Trophoblast cell (in vitro differentiated cells and primary cell): ENCODE measurements at regions not wholly inside any gene's neighbourhood (a gene's known extent, or its start where the extent isn't known, plus 50 kb on each side); places are given as distances from the start of the nearest gene placed in this dataset.

Experiments used
- DNase-seq, 2 donors: peaks; one replicate each; pipeline ENCODE4 v3.0.0-alpha.2; 2016
- H2AFZ ChIP-seq: 2 replicates; pipeline ENCODE4 v1.6.1; 2013; ENCODE audit warnings: low read length, moderate library complexity, mild to moderate bottlenecking; ENCODE audit not compliant: insufficient read depth, poor library complexity
- H2AK5ac ChIP-seq: 2 replicates; pipeline ENCODE4 v1.6.1; 2013; ENCODE audit warnings: mild to moderate bottlenecking, low read length
- H2BK120ac ChIP-seq: 2 replicates; pipeline ENCODE4 v1.6.1; 2013; ENCODE audit warnings: low read length, mild to moderate bottlenecking, moderate library complexity; ENCODE audit not compliant: insufficient read depth, poor library complexity
- H2BK12ac ChIP-seq: 2 replicates; pipeline ENCODE4 v1.6.1; 2013; ENCODE audit warnings: mild to moderate bottlenecking, low read length, moderate library complexity
- H2BK5ac ChIP-seq: 2 replicates; pipeline ENCODE4 v1.6.1; 2013; ENCODE audit warnings: low read length, low read depth, moderate library complexity, mild to moderate bottlenecking; ENCODE audit not compliant: poor library complexity
- H3K14ac ChIP-seq: 2 replicates; pipeline ENCODE4 v1.6.1; 2013; ENCODE audit warnings: mild to moderate bottlenecking, low read length
- H3K18ac ChIP-seq: 2 replicates; pipeline ENCODE4 v1.6.1; 2013; ENCODE audit warnings: mild to moderate bottlenecking, low read length
- H3K23ac ChIP-seq: 2 replicates; pipeline ENCODE4 v1.6.1; 2013; ENCODE audit warnings: low read length
- H3K27ac ChIP-seq: 2 replicates; pipeline ENCODE4 v1.5.1; 2013; ENCODE audit warnings: low read depth, mild to moderate bottlenecking, inconsistent platforms, low read length, moderate library complexity
- H3K27me3 ChIP-seq: 2 replicates; pipeline ENCODE4 v1.6.1; 2013; ENCODE audit warnings: inconsistent platforms, mild to moderate bottlenecking, low read length, moderate library complexity; ENCODE audit not compliant: insufficient read depth
- H3K36me3 ChIP-seq, 2 experiments: 1 replicate in 1 of 2; 2 replicates in 1 of 2; pipeline ENCODE4 v1.6.1; 2013; ENCODE audit warnings: low read length in 2 of 2, mild to moderate bottlenecking in 2 of 2, moderate library complexity in 1 of 2; ENCODE audit not compliant: insufficient read depth in 2 of 2, control insufficient read depth in 1 of 2
- H3K4ac ChIP-seq: 2 replicates; pipeline ENCODE4 v1.6.1; 2013; ENCODE audit warnings: low read depth, mild to moderate bottlenecking, low read length, moderate library complexity
- H3K4me1 ChIP-seq, 2 experiments: 1 replicate in 1 of 2; 2 replicates in 1 of 2; pipeline ENCODE4 v1.6.1; 2013; ENCODE audit warnings: low read length in 2 of 2, mild to moderate bottlenecking in 2 of 2, moderate library complexity in 1 of 2; ENCODE audit not compliant: insufficient read depth in 2 of 2, control insufficient read depth in 1 of 2
- H3K4me2 ChIP-seq: 2 replicates; pipeline ENCODE4 v1.6.1; 2013; ENCODE audit warnings: inconsistent platforms, mild to moderate bottlenecking, low read length, moderate library complexity
- H3K4me3 ChIP-seq: 2 replicates; pipeline ENCODE4 v1.5.1; 2013; ENCODE audit warnings: mild to moderate bottlenecking, low read depth, low read length, inconsistent platforms
- H3K79me1 ChIP-seq: one replicate; pipeline ENCODE4 v1.6.1; 2013; ENCODE audit warnings: low read length
- H3K79me2 ChIP-seq: 2 replicates; pipeline ENCODE4 v1.6.1; 2013; ENCODE audit warnings: low read length, mild to moderate bottlenecking; ENCODE audit not compliant: control insufficient read depth, insufficient read depth, poor library complexity
- H3K9ac ChIP-seq: 2 replicates; pipeline ENCODE4 v1.6.1; 2013; ENCODE audit warnings: mild to moderate bottlenecking, low read length
- H3K9me3 ChIP-seq: 2 replicates; pipeline ENCODE4 v1.6.1; 2013; ENCODE audit warnings: low read depth, mild to moderate bottlenecking, control low read depth, inconsistent platforms, low read length; ENCODE audit not compliant: insufficient read depth
- H4K12ac ChIP-seq: 2 replicates; pipeline ENCODE4 v1.6.1; 2013; ENCODE audit warnings: low read depth, mild to moderate bottlenecking, low read length, moderate library complexity
- H4K8ac ChIP-seq: 2 replicates; pipeline ENCODE4 v1.6.1; 2013; ENCODE audit warnings: low read depth, mild to moderate bottlenecking, low read length, moderate library complexity
- H4K91ac ChIP-seq: one replicate; pipeline ENCODE4 v1.6.1; 2013; ENCODE audit warnings: low read depth, mild to moderate bottlenecking, low read length, moderate library complexity
- WGBS: extraction: QIAGEN DNeasy Blood & Tissue Kit; methylation state at CpG from one replicate; pipeline ENCODE4 v1.1.7; 2013; ENCODE audit warnings: missing lambda C conversion rate; ENCODE audit not compliant: insufficient read length, insufficient coverage; ENCODE audit errors: extremely low coverage; 5-methylcytosine and 5-hydroxymethylcytosine counted together

DNA sequence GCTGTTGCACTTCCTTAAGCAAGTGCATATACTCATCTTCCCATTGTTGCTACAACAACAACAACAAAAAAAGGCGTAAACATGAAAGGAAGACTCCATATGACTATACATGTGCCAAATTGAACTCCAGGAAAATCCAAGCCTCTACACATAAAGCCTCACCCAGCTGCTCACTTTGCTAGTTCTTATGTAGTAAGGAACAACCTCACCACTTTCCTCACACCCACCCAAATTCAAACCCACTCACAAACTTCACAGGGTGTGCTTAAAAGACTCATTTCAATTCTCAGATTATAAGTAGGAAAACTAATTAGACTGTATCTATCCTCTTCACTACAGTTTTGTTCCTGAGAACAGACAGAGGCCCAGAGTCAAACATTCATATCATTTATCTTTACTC lies 671.1 kb upstream of the INTU start:
- no peak overlapping the region for H4K91ac ChIP-seq
- H3K23ac ChIP-seq, result no peak overlapping the region

DNA sequence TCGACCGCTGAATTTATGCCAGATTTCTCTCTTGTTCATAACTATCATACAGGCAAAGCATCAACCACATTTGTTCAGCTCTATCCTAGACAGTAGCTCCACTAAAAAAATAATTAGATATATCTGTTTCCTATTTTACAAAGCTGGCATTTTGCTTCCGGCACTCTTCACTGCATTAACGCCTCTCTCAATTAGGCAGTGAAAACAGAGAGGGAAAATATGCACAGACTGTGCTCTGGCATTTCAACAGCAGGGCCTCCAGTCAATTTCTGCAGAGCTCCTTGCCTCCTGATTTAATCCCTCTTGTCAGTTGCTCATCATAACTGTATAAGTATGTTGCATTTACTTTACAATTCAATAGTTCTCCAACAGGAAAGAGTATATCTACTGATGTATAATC lies 666.9 kb upstream of the INTU start:
- no peak overlapping the region for H2BK120ac ChIP-seq
- no peaks in the 10 kb centered on the region for H3K79me2 ChIP-seq
- no peak overlapping the region for H3K14ac ChIP-seq
- H3K27me3 ChIP-seq, result no peaks in the 10 kb centered on the region
- H4K8ac ChIP-seq, result no peak overlapping the region
- no peak overlapping the region for H3K27ac ChIP-seq
- H3K23ac ChIP-seq, result no peak overlapping the region
- H4K91ac ChIP-seq, result no peak overlapping the region
- H3K9ac ChIP-seq, result no peak overlapping the region
- WGBS, result no CpG with 5 or more reads among the region's 4 CpGs
- H3K36me3 ChIP-seq, result no peaks in the 10 kb centered on the region
- H3K9me3 ChIP-seq, result no peaks in the 10 kb centered on the region
- H2AK5ac ChIP-seq, result no peak overlapping the region
- H4K12ac ChIP-seq, result no peak overlapping the region
- no peak overlapping the region for H2BK5ac ChIP-seq
- no peak for DNase-seq
- no peak overlapping the region for H3K18ac ChIP-seq
- H3K4me3 ChIP-seq, result no peak overlapping the region
- no peaks in the 10 kb centered on the region for H3K4me1 ChIP-seq
- no peak overlapping the region for H3K4ac ChIP-seq
- no peak overlapping the region for H2BK12ac ChIP-seq
- H3K79me1 ChIP-seq, result no peaks in the 10 kb centered on the region
- no peak overlapping the region for H2AFZ ChIP-seq
- no peak overlapping the region for H3K4me2 ChIP-seq

More for the DNA sequence above, 671.1 kb upstream of the INTU start:
- no peak overlapping the region for H3K27ac ChIP-seq
- no peak overlapping the region for H3K9ac ChIP-seq
- H3K36me3 ChIP-seq, result no peaks in the 10 kb centered on the region
- H3K79me2 ChIP-seq, result no peaks in the 10 kb centered on the region
- H3K27me3 ChIP-seq, result no peaks in the 10 kb centered on the region
- H2BK12ac ChIP-seq, result no peak overlapping the region
- no peak overlapping the region for H3K4ac ChIP-seq
- no peaks in the 10 kb centered on the region for H3K9me3 ChIP-seq
- H2AK5ac ChIP-seq, result no peak overlapping the region
- no peak overlapping the region for H2AFZ ChIP-seq
- H3K18ac ChIP-seq, result no peak overlapping the region
- H3K4me3 ChIP-seq, result no peak overlapping the region
- H4K8ac ChIP-seq, result no peak overlapping the region
- no peak overlapping the region for H4K12ac ChIP-seq
- DNase-seq, result no peak
- WGBS, result no CpG with 5 or more reads among the region's 1 CpG
- H3K4me2 ChIP-seq, result no peak overlapping the region
- no peaks in the 10 kb centered on the region for H3K79me1 ChIP-seq
- H3K14ac ChIP-seq, result no peak overlapping the region
- no peaks in the 10 kb centered on the region for H3K4me1 ChIP-seq
- no peak overlapping the region for H2BK120ac ChIP-seq
- H2BK5ac ChIP-seq, result no peak overlapping the region

DNA sequence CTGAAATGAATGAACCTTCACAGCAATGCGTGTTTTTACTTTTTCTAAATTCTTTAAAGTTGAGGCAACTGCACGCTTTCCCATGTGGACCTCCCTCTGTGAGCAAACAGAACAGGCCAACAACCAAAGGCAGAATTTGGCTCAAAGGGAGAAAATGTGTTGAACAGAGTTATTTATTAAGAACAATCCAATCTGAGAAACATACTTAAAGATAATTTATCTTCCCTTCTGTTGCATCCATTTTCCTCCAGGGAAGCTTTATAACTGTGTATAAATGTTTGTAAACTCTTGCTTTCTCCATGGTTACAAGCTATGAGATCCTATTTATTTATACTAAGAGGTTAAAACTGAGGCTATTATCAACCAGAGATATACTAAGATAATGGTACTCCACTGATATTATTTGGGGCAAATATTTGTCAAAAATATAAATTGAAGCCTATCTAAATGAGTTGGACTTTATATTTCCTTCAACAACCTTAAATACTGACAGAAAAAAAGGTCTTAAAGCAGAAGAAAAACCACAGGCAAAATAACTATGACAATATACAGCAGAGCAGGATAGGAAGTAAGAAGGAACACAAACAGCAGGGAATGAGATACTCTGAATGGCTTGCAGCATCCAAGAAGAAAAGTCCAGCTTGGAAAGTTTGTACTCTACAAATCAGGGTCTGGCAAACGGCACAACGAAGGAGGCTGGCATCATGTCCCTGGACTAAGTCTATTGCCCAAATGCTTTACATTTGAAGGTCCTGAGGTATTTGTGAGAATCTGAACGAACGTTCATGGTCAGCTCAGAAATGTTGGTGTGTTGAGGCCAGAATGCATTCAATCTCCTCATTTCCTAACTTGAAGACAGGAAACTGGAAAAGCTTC lies 663.2 kb upstream of the INTU start:
- no peak for DNase-seq
- Histone ChIP-seq H2BK12ac (no peak overlapping the region), H2BK5ac (no peak overlapping the region), H4K91ac (no peak overlapping the region), H3K23ac (no peak overlapping the region), H3K79me2 (no peaks in the 10 kb centered on the region), H2AFZ (no peak overlapping the region), H3K36me3 (no peaks in the 10 kb centered on the region), H4K12ac (no peak overlapping the region), H3K9me3 (no peaks in the 10 kb centered on the region), H3K18ac (no peak overlapping the region), H3K79me1 (no peaks in the 10 kb centered on the region), H3K4me3 (no peak overlapping the region), H3K27ac (no peak overlapping the region), H2AK5ac (no peak overlapping the region), H3K4me1 (peaks cover 0 to 1% of the 10 kb centered on the region in 2 experiments), H3K9ac (no peak overlapping the region), H2BK120ac (no peak overlapping the region), H3K4ac (no peak overlapping the region), H4K8ac (no peak overlapping the region), H3K27me3 (no peaks in the 10 kb centered on the region), H3K4me2 (no peak overlapping the region), H3K14ac (no peak overlapping the region)
- WGBS, result no CpG with 5 or more reads among the region's 6 CpGs

DNA sequence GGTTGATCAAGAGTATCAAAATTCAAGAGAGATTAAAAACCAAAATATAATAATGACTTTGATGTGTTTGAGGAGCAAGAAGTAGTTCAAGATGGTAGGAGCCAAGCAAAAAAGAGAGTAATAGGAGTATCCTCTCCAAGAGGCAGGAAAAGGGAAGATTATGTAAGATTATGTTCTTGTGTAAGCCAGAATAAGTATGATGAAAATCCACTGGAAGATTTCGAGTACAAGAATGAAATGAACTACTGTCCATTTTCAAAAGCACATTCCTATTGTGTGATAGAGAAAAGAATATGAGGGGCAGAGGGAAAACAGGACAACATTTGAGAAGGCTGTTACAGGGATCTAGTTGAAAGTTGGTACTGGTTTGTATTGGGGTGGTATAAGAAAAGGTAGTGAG lies 659.6 kb upstream of the INTU start:
- Histone ChIP-seq H4K8ac (no peak overlapping the region), H3K4me3 (no peak overlapping the region), H3K4me1 (peaks cover 0 to 1% of the 10 kb centered on the region in 2 experiments), H3K27ac (no peak overlapping the region), H3K4ac (no peak overlapping the region), H3K36me3 (no peaks in the 10 kb centered on the region), H3K79me1 (no peaks in the 10 kb centered on the region), H2BK12ac (no peak overlapping the region), H3K27me3 (no peaks in the 10 kb centered on the region), H3K9me3 (no peaks in the 10 kb centered on the region), H3K79me2 (no peaks in the 10 kb centered on the region), H3K14ac (no peak overlapping the region), H3K18ac (no peak overlapping the region), H2BK120ac (no peak overlapping the region), H3K4me2 (no peak overlapping the region), H3K9ac (no peak overlapping the region), H2AFZ (no peak overlapping the region), H4K12ac (no peak overlapping the region), H4K91ac (no peak overlapping the region), H2BK5ac (no peak overlapping the region), H3K23ac (no peak overlapping the region), H2AK5ac (no peak overlapping the region)
- no CpG with 5 or more reads among the region's 1 CpG for WGBS
- no peak for DNase-seq
